ENCODE measurements at regions not wholly inside any gene's neighbourhood (a gene's known extent, or its start where the extent isn't known, plus 50 kb on each side); places are given as distances from the start of the nearest gene placed in this dataset.

GRCh38 chr14:49446801-49447200 is 139.4 kb downstream of the RPS29 start:
- no peak for TF ChIP-seq CTCF (IDR thresholded peaks at IDR 0.05; ENCODE audit: low read depth, low read length)
- TF ChIP-seq MYC (IDR thresholded peaks at IDR 0.05; ENCODE audit: low read depth, low read length) = no peak
- TF ChIP-seq MAX (IDR thresholded peaks at IDR 0.05; ENCODE audit: low read depth, low read length) = no peak
